GM19455 (cell line): ENCODE measurements at regions not wholly inside any gene's neighbourhood (a gene's known extent, or its start where the extent isn't known, plus 50 kb on each side); places are given as distances from the start of the nearest gene placed in this dataset.
"Not testable (repeated sequence)": the region's sequence is repeated elsewhere in the genome, so short reads cannot be mapped to it uniquely, and the experiment has no call there.

Source experiments
- ATAC-seq: cut with Tn5 transposase; IDR thresholded peaks from one replicate; pipeline ENCODE4 v1.9.1; 2021; ENCODE audit not compliant: unreplicated experiment

- no peak for ATAC-seq
Measured at GRCh38 chr6:141884850-141885249, 247.9 kb upstream of the GJE1 start.

DNA sequence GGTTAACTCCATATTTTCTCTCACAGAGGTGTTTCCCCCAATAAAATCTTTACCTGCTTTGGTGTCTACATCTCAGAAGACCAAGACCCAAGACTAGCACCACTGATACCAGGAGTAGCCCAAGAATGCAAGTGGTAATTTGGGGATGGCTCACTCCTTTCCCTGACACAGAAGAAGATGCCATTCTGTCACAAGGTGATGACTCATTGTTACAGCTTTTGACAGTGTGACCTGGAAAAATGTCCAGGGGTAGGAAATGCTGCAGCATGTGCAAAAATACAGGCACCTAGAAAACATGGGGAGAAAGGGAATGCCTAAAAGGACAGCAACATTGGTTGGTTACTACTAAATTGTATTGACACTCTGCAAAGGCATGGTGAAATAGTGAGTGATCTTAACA lies 254.0 kb upstream of the GJE1 start:
- no peak for ATAC-seq

GRCh38 chr6:141877275-141877983 lies 255.3 kb upstream of the GJE1 start:
- ATAC-seq = no peak

GRCh38 chr6:141874930-141875602 lies 257.7 kb upstream of the GJE1 start:
- ATAC-seq = no peak

DNA sequence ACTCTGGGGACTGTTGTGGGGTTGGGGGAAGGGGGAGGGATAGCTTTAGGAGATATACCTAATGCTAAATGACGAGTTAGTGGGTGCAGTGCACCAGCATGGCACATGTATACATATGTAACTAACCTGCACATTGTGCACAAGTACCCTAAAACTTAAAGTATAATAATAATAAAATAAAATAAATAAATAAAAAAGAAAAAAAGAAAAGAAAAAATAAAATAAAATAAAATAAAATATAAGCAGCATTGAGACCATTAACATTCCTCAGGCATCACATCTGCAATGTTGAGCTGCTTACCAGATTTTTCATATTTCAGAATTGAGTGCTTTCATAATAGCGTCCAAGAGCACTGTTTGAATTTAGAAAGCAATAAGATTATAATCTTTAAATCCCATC lies 263.2 kb upstream of the GJE1 start:
- ATAC-seq = not testable (repeated sequence)

- no peak for ATAC-seq
Measured at GRCh38 chr6:141867767-141868166, 265.0 kb upstream of the GJE1 start.

GRCh38 chr6:141866731-141867497 lies 265.8 kb upstream of the GJE1 start:
- no peak for ATAC-seq

DNA sequence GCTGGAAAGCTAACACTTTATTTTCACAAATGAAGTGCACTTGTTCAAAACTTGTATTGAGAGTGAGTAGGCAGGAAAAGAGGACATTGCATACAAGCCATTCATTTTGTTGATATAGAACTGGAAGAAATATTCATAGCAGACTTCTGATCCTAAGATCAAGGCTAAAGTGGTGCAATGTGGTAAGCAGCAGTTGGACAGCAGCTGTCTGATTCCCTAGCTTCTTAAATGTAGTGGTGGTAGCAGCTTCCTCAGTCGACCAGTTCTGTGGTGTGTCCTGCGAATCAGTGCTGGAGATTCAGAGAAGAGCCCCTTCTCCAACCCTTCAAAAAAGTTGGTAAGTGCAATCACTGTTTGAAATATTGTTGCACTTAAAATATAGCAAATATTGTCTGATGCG lies 281.7 kb upstream of the GJE1 start:
- no peak for ATAC-seq

DNA sequence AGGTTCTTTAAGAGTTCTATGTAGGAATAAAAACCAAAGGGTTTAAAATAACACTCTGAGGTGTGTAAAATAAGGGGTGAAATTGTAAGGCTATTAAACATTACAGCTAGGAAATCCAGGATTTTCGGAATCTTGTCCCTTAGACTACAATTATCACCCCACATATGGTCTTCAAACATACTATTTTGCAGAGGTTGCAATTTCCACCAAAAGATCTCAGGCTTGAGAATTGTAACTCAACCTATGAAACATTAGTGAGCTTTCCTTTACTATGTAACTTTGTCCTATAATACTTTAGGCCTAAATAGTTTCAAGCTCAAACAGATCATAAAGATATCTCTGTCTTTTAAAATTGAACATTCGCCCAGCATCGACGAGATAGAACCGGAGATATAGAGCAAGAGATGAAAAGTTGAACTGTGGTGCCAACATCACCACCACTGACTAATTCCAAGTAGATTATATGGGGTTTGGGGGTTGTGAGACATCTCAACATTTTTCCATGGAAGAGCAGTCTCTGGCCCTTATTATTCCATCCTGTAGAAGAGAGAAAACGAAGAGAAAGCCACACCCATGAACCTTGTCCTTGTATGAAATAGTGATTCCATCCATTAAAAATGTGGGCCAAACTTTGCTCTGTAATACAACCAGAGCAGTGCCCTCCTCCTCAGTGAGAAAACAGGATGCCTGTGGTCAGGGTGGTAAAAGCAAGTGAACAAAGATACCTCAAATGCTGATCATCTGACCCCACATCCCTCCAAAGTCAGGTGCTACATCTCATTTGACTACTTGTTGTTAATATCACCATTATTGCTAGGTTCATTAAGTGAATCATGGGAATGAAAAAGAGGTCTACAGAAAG lies 284.5 kb upstream of the GJE1 start:
- no peak for ATAC-seq

- no peak for ATAC-seq
Measured at GRCh38 chr6:141846639-141847038, 286.1 kb upstream of the GJE1 start.

DNA sequence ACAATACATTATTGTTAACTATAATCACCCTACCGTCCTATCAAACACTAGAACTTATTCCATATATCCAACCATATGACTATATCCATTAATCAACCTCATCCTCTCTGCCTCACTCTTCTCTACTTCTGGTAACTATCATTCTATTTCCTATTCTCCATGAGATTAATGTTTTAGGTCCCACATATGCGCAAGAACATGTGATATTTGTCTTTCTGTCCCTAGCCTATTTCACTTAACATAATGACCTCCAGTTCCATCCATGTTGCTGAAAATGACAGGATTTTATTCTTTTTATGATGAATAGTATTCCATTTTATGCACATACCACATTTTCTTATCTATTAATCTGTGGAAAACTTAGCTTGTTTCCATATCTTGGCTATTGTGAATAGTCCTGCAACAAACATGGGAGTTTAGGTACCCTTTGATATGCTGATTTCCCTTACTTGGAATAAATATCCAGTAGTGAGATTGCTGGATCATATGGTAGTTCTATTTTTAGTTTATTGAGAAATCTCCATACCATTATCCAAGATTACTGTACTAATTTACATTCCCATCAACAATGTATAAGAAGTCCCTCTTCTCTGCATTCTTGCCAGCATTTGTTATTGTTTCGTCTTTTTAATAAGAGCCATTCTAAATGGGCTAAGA lies 289.4 kb upstream of the GJE1 start:
- no peak for ATAC-seq

- ATAC-seq = no peak
Measured at GRCh38 chr6:141833001-141833655, 299.6 kb upstream of the GJE1 start.

- no peak for ATAC-seq
Measured at GRCh38 chr6:141830530-141830929, 302.2 kb upstream of the GJE1 start.

GRCh38 chr6:141829566-141830360 lies 303.0 kb upstream of the GJE1 start:
- ATAC-seq = no peak

DNA sequence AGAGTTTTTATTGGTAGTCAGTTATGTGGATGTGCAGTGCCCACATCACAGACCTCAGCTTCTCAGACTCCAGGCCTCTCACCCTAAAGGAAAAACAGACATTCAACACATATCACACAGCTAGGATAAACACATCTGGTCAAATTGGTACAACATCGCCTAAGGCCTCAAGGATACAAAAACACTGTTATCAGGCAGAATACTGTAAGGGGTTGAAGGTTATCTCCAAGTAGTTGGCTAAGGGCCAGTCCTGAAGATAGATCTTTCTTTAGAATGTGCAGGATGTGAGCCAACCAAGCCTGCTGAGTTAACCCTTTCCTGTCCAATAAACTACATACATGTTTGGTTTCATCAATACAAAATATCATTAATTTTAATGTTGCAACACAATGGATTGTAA lies 308.4 kb upstream of the GJE1 start:
- no peak for ATAC-seq

DNA sequence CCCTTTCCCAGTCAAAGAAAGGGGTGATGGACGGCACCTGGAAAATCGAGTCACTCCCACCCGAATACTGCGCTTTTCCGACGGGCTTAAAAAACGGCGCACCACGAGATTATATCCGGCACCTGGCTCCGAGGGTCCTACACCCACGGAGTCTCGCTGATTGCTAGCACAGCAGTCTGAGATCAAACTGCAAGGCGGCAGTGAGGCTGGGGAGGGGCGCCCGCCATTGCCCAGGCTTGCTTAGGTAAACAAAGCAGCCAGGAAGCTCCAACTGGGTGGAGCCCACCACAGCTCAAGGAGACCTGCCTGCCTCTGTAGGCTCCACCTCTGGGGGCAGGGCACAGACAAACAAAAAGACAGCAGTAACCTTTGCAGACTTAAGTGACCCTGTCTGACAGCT lies 317.7 kb upstream of the GJE1 start:
- not testable (repeated sequence) for ATAC-seq

- ATAC-seq = no peak
Measured at GRCh38 chr6:141809901-141810300, 322.8 kb upstream of the GJE1 start.

- ATAC-seq = no peak
Measured at GRCh38 chr6:141808662-141809061, 324.1 kb upstream of the GJE1 start.

DNA sequence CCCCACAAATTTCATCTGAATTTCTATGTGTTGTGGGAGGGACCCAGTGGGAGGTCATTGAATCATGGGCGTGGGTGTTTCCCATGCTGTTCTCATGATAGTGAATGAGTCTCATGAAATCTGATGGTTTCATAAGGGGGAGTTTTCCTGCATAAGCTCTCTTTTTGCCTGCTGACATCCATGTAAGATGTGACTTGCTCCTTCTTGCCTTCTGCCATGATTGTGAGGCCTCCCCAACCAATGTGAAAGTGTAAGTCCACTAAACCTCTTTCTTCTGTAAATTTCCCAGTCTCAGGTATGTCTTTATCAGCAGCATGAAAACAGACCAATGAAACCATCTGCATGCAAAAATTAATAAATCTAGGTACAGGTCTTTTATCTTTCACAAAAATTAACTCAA lies 331.8 kb upstream of the GJE1 start:
- ATAC-seq = not testable (repeated sequence)
